ENCODE measurements at regions not wholly inside any gene's neighbourhood (a gene's known extent, or its start where the extent isn't known, plus 50 kb on each side); places are given as distances from the start of the nearest gene placed in this dataset.

- TF ChIP-seq POLR2A (IDR thresholded peaks at IDR 0.05; ENCODE audit: low read depth, low read length) (no peak), TAF1 (IDR thresholded peaks at IDR 0.05; ENCODE audit: borderline replicate concordance, low read depth, low read length) (no peak), POLR2AphosphoS5 (IDR thresholded peaks at IDR 0.05; ENCODE audit: low read depth, low read length) (no peak)
Measured at GRCh38 chr1:36572906-36573305, 90.2 kb upstream of the CSF3R start.
